OCI-LY3 (cell line): ENCODE measurements at regions not wholly inside any gene's neighbourhood (a gene's known extent, or its start where the extent isn't known, plus 50 kb on each side); places are given as distances from the start of the nearest gene placed in this dataset.

ENCODE experiments used
- H2AFZ ChIP-seq: fragments of 200-600, 300-600 bp; shearing (Covaris generic); 2 replicates; pipeline ENCODE4 v1.6.0; 2014; ENCODE audit warnings: antibody characterized with exemption, low read depth, low read length
- H3K27ac ChIP-seq: fragments of 200-600, 300-600 bp; sonication (generic); 2 replicates; pipeline ENCODE4 v1.5.1; 2014; ENCODE audit warnings: mild to moderate bottlenecking, low read length, moderate library complexity, mixed read lengths
- H3K27me3 ChIP-seq: fragments of 200-600, 300-600 bp; sonication (generic); 2 replicates; pipeline ENCODE4 v1.6.1; 2014; ENCODE audit warnings: low read depth, low read length, mixed read lengths
- H3K36me3 ChIP-seq: fragments of 200-600, 300-600 bp; sonication (generic); replicated peaks from 2 replicates; pipeline ENCODE3; 2014; ENCODE audit warnings: low read depth, low read length, mixed read lengths
- H3K4me1 ChIP-seq: fragments of 300-600, 200-600 bp; sonication (generic); 2 replicates; pipeline ENCODE4 v1.6.1; 2014; ENCODE audit warnings: low read length, mixed read lengths
- H3K4me2 ChIP-seq: fragments of 200-600, 300-600 bp; sonication (generic); 2 replicates; pipeline ENCODE4 v1.6.1; 2014; ENCODE audit warnings: low read length, mixed read lengths
- H3K4me3 ChIP-seq: fragments of 300-600, 200-600 bp; sonication (generic); 2 replicates; pipeline ENCODE4 v1.5.1; 2014; ENCODE audit warnings: antibody characterized with exemption, mild to moderate bottlenecking, low read length, moderate library complexity
- H3K79me2 ChIP-seq: fragments of 300-600, 200-600 bp; shearing (Covaris generic); 2 replicates; pipeline ENCODE4 v1.6.1; 2014; ENCODE audit warnings: mild to moderate bottlenecking, low read length, mixed read lengths
- H3K9ac ChIP-seq: fragments of 300-600, 200-600 bp; shearing (Covaris generic); 2 replicates; pipeline ENCODE4 v1.6.0; 2014; ENCODE audit warnings: mild to moderate bottlenecking, low read length, moderate library complexity
- H3K9me3 ChIP-seq: fragments of 200-600, 300-600 bp; shearing (Covaris generic); 2 replicates; pipeline ENCODE4 v1.6.1; 2014; ENCODE audit warnings: low read length, mixed read lengths; ENCODE audit not compliant: insufficient read depth
- H4K20me1 ChIP-seq: fragments of 200-600, 300-600 bp; sonication (generic); 2 replicates; pipeline ENCODE4 v1.6.1; 2016; ENCODE audit warnings: low read length, mixed read lengths; ENCODE audit not compliant: insufficient read depth
- EZH2phosphoT487 ChIP-seq: fragments of 200-600 bp; shearing (Covaris generic); IDR thresholded peaks from 2 replicates; pipeline ENCODE4 v1.6.1; 2018; ENCODE audit warnings: antibody characterized with exemption, mixed run types, low read depth
- TF ChIP-seq, protein P1 (sequence below): fragments of 200-600, 300-600 bp; sonication (generic); IDR thresholded peaks from 2 replicates; pipeline ENCODE4 v1.5.1; 2014; ENCODE audit warnings: antibody characterized with exemption, low read length, low read depth

DNA sequence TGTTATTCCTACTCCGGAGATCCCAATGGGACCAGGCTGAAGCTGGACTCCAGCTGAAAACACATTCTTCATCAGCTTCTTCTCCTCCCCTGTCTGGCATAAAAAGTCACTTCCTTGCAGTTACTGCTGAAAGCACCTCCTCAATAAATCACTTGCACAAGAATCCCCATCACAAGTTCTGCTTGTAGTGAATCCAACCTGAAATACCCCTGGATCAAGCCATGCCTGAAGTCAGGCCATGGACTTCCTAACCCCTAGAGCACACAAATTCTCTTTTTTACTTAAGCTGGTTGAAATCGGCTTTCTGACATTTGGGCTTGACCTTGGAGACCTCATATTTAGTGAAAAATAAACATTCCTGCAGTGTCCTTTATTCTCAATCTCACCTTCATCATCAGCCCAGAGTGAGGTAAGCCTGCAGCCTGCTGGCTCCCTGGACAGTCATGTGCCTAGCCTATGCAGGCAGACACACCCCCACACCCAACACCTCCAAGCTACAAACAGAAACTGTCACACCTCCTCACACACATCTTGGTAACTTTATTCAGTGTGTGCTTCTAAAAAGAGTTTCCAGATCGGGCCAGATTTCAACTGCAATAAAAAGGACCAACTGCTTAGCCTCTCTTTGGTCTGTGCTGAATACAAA is 51.5 kb upstream of the PTPRT start:
- no peak overlapping the region for H3K27ac ChIP-seq
- H4K20me1 ChIP-seq = no peaks in the 10 kb centered on the region
- H3K4me1 ChIP-seq = no peaks in the 10 kb centered on the region
- H3K4me2 ChIP-seq = no peak overlapping the region
- H3K79me2 ChIP-seq = no peaks in the 10 kb centered on the region
- no peak overlapping the region for H3K4me3 ChIP-seq
- H3K9ac ChIP-seq = no peak overlapping the region
- no peaks in the 10 kb centered on the region for H3K36me3 ChIP-seq
- TF ChIP-seq, protein P1, sequence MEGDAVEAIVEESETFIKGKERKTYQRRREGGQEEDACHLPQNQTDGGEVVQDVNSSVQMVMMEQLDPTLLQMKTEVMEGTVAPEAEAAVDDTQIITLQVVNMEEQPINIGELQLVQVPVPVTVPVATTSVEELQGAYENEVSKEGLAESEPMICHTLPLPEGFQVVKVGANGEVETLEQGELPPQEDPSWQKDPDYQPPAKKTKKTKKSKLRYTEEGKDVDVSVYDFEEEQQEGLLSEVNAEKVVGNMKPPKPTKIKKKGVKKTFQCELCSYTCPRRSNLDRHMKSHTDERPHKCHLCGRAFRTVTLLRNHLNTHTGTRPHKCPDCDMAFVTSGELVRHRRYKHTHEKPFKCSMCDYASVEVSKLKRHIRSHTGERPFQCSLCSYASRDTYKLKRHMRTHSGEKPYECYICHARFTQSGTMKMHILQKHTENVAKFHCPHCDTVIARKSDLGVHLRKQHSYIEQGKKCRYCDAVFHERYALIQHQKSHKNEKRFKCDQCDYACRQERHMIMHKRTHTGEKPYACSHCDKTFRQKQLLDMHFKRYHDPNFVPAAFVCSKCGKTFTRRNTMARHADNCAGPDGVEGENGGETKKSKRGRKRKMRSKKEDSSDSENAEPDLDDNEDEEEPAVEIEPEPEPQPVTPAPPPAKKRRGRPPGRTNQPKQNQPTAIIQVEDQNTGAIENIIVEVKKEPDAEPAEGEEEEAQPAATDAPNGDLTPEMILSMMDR = no peak
- no peak for TF ChIP-seq EZH2phosphoT487
- H3K9me3 ChIP-seq = no peaks in the 10 kb centered on the region
- H2AFZ ChIP-seq = no peak overlapping the region
- peaks cover 75% of the 10 kb centered on the region for H3K27me3 ChIP-seq
